GM21825 (cell line): ENCODE measurements at regions not wholly inside any gene's neighbourhood (a gene's known extent, or its start where the extent isn't known, plus 50 kb on each side); places are given as distances from the start of the nearest gene placed in this dataset.
"Not testable (repeated sequence)": the region's sequence is repeated elsewhere in the genome, so short reads cannot be mapped to it uniquely, and the experiment has no call there.

Experiments
- ATAC-seq: cut with Tn5 transposase; IDR thresholded peaks from one replicate; pipeline ENCODE4 v1.9.1; 2021; ENCODE audit warnings: mild to moderate bottlenecking, moderate library complexity; ENCODE audit not compliant: unreplicated experiment

GRCh38 chr21:18117176-18117575 is 127.5 kb upstream of the CHODL start:
- ATAC-seq = no peak

DNA sequence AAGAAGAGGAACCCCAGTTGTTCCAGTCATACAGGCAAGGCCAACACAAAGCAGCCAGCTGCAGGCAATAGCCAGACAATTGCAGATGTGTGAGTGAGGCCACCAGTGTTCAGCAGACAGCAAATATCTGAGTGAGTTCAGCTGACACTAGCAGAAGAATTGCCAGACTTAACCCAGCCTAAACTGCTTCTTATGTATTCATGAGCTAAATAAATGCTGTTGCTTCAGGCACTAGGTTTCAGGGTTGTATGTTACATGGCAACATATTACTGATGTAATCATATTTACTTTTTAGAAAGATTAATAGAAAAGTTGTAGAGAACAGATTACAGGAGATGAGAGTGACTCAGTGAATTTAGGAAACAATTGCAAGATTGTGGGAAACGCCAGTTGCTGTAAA is 129.8 kb upstream of the CHODL start:
- ATAC-seq = no peak

DNA sequence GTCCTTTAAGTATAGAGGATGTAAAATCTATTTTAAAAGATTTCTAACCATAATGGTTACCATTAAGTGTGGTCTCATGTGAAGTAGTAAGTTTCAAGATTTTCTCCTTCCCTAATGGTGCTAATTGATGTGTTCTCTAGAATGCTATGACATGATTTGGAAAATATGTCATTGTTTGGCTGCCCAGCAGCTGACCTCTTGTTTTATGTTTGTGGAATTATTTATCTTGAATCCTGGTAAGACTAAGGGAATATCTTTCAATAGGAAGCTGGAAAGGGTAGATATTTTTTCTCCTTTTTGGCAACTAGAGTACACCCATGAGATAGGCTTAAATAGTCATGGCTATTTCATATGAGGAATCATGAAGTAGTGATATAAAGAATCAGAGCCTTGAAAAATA is 139.8 kb upstream of the CHODL start:
- no peak for ATAC-seq

- ATAC-seq = not testable (repeated sequence)
Measured at GRCh38 chr21:18096413-18096812, 148.2 kb upstream of the CHODL start.

DNA sequence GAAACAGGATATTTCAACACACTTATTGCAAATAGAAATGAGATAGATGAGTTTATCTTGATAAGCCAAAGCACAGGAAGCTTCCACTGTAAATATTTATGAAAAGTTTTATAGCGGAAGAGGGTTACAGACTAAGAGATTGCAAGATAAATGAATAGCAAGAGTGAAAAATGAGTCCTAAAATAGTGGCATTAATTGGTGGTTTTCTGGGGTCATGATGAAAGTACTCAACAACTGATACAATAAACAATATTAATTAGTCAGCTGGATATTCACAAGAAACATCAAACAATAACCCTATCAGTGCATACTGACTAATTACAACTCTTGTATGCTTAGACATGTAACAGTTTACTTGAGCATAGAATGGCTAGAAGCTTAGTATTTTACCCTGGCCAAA is 154.8 kb upstream of the CHODL start:
- ATAC-seq = no peak

- ATAC-seq = no peak
Measured at GRCh38 chr21:18070392-18070791, 174.2 kb upstream of the CHODL start.

GRCh38 chr21:18069875-18070274 is 174.8 kb upstream of the CHODL start:
- ATAC-seq = no peak

- ATAC-seq = no peak
Measured at GRCh38 chr21:18060402-18060801, 184.2 kb upstream of the CHODL start.

DNA sequence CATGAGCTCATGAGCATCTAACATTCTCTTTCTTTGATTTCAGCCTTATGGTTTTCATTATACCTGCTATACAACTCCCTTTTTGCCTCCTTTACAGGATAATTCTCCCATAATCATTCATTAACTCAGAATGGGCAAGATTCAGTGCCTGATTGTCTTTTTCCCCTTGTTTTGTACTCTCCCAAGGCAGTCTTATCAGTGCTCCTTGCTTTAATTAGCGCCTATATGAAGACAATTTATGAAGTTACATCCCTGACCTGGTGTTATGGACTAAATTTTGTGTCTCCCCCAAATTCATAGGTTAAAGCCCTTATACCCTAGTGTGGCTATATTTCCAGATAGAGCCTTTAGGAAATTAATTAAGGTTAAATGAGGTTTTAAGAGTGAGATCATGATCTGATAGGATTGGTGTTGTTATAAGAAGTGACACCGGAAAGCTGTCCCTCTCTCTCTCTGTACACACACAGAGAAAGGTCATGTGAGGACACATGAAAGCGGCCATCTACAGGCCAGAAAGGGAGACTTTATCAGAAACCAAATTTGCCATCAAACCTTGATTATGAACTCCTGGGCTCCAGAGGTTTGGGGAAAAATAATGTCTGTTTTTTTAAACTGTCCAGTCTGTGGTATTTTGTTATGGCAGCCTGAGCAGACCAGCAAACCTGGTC is 185.8 kb upstream of the CHODL start:
- no peak for ATAC-seq

DNA sequence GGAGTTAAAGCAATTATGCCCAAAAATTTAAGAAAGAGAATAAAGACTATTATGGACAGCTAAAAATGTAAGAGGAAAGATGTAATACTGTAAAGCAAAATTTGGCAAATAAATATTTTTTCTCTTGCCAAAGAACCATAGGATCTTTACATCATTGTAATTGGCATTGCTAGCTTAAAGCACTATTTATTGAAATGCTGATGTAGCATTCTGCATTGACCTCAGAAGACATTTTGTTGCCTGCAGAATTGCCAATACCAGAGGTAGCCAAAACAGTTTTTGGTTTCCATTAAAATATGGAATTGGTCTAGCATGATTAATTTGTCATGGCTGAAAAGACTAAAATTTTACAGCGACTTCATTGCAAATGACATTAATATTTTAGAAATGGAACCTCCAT is 191.5 kb upstream of the CHODL start:
- no peak for ATAC-seq

DNA sequence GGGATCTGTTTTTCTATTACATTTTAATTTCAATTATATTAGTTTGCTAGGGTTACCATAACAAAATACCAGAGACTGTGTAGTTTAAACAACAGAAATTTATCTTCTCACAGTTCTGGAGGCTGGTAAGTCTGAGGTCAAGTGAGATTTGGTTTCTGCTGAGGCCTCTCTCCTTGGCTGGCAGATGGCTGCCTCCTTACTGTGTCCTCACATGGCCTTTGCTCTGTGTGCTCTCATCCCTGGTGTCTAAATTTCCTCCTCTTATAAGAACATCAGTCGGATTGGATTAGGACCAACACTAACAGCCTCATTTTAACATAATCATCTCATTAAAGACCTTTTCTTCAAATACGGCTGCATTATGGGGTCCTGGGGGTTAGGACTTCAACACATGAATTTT is 195.2 kb upstream of the CHODL start:
- no peak for ATAC-seq

DNA sequence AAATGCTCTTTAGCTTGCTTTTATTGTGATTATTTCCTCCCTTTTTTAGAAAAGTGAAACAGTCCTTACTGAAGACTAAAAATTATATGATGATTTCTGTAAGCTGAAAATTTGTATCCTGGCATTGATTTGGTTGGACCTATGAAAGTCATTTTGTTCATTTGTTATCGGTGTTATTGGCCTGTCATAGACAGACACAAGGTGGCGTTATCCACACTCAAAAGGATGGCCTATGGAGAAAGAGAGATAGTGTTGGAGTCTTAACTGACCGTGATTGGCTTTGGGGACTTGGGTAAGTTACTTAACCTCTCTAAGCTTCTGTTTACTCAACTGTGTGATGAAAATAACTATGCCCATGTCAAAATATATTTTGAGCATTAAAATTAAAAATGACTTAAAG is 203.6 kb upstream of the CHODL start:
- no peak for ATAC-seq

DNA sequence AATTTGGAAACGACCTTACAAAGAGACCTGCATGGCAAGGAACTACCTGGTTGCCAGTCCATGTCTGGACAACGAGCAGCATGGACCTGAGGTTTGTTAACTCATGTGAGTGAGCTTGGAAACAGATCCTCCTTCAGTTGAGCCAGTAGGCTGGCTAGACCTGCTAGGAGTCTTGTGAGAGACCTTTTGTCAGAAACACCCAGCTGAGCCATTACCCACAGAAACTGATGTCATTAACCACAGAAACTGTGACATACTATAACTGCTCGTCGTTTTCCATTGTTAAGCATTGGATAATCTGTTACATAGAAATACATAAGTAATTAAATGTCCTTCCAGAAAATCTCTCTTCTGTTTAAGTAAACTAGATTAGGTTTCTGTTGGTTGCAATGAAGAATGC is 211.1 kb upstream of the C21orf91 start:
- ATAC-seq = no peak

GRCh38 chr21:18026359-18026758 is 207.2 kb upstream of the C21orf91 start:
- no peak for ATAC-seq

GRCh38 chr21:18023711-18024110 is 204.6 kb upstream of the C21orf91 start:
- no peak for ATAC-seq

- no peak for ATAC-seq
Measured at GRCh38 chr21:18023157-18023556, 204.0 kb upstream of the C21orf91 start.

- ATAC-seq = no peak
Measured at GRCh38 chr21:18007121-18007520, 188.0 kb upstream of the C21orf91 start.

- no peak for ATAC-seq
Measured at GRCh38 chr21:18006691-18007090, 187.5 kb upstream of the C21orf91 start.

DNA sequence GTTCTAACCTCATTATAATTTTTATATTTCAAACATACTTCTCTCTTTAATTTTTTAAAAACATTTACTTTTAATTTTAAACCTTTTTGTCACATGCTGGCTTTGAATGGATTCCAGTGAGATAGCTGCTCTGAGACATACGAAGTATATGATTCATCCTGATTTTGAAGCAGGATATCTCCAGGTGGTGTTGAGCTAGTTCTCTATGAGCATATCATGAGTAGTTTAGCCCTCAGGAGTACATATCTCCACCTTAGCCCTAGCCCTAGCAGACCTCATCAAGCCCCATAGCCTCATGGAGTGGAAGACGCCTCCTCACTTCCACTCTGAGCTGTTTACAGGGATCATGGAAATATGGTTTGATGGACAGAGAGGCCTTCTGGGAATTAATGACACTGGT is 183.2 kb upstream of the C21orf91 start:
- no peak for ATAC-seq

DNA sequence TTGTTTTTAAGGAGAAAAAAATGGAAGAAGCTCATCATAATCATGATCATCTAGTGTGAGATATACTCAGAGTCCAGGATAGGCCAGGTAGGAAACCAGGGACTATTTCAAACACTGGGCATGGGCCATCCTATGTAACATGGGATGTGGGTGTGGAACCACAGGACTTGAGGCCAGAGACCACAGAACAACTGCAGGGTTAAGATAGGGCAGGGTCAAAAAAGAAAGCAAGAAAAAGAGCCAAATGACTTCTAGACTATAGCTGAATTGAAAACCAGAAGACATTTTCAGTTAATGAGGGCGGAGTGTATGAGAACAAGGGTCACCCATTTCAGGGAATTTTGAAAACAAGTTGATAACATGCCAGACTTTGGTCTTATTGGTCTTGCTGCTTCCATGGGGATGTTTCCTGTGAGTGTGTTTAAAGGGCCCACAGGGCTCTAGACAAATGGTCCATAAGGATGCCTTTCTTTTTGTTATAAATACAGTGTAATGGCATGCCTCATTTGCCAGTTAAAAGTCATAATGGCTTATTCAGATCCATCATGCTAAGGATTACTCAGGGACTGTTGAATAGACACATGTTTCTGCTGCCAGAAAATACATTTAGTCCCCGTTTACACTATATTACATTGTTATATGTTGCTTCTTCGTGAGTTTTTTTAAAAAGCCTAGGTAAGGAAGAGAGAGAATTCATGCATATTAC is 182.0 kb upstream of the C21orf91 start:
- ATAC-seq = no peak

GRCh38 chr21:17998599-17998998 is 179.4 kb upstream of the C21orf91 start:
- ATAC-seq = not testable (repeated sequence)

DNA sequence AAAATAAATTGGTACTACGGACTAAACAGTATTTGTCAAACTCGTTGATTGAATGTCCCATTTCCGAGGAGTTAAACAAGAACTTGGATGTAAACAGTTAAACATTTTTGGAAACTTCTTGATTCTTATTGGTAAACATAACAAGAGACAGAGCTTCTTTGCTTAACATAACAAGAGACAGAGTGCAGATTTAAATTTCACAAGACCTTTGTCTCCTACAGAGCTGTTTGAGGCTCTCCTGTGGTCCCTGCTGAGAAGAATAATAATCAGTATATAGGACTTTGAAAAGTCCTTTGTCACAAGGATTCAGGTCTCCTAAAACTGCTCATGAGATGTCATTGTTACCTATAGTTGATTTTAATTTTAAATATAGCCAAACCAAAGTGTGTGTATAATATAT is 170.6 kb upstream of the C21orf91 start:
- no peak for ATAC-seq

GRCh38 chr21:17988102-17988437 is 168.9 kb upstream of the C21orf91 start:
- ATAC-seq = no peak
